GM19452 (cell line): ENCODE measurements at regions not wholly inside any gene's neighbourhood (a gene's known extent, or its start where the extent isn't known, plus 50 kb on each side); places are given as distances from the start of the nearest gene placed in this dataset.
"Not testable (repeated sequence)": the region's sequence is repeated elsewhere in the genome, so short reads cannot be mapped to it uniquely, and the experiment has no call there.

Source experiments
- ATAC-seq: cut with Tn5 transposase; IDR thresholded peaks from one replicate; pipeline ENCODE4 v1.9.1; 2021; ENCODE audit not compliant: unreplicated experiment

DNA sequence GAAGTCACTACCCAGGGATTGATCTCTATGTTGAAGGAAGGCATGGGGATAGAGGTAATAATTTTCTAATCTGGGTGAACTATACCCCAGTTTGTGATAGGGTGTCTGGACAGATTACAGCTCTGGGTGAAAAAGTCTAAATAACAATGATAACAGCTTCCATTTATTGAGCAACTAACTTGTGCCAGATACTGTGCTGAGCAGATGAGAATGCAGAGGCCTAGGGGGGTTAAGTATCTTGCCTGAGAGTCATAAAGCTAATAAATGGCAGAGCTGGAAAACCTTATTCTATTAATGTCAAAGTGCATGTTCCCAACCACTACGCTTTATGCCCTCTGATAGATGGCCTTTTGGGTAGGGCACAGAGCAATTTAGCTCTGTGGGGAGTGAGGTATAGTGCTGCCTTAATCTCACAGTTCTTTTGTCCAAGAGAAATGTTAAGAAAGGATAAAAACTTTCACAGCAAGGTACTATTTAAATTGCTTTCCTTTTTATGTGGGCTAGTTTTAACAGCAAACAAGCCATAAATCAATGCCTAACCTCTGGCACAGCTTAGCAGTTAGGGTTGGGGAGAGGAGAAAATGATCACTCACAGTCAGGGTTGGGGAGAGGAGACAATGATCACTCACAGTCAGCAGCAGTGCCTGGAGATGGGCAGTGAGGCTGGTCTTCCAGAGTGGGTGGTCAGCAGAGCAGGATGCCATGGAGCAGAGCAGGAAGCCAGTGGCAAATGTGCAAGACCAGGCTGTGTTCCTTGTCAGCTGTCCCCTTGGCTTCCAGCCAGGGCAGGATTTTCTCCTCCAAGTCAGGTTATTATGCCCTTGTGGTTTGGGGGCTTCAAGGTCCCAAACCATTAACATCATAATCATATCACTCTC is 187.0 kb downstream of the CARTPT start:
- no peak for ATAC-seq

DNA sequence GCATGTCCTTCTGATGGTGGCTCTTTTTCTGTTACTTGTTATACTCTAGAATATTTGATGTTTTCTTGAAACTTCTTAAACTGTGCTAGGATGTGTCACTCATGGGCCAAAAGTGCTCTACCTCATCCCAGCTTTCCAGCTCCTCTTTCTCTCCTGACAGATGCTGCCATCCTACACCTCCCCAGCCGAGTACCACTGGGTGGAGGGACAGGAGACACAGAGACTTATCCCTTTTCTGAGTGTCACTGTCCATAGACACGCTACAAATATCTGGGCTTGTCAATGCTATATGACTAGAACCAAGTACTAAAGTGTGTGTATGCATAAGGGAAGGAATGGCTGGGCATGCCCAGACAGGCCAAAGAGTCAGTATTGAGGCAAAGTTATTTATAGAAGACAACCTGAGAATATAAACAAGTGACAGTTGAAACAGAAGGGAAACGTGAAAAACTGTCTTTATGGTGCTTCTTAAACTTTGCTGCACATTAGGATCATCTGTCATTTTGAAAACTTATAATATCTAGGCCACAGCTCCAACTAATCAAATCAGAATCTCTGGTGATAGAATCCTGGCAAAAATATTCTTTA is 188.0 kb downstream of the CARTPT start:
- ATAC-seq: no peak

DNA sequence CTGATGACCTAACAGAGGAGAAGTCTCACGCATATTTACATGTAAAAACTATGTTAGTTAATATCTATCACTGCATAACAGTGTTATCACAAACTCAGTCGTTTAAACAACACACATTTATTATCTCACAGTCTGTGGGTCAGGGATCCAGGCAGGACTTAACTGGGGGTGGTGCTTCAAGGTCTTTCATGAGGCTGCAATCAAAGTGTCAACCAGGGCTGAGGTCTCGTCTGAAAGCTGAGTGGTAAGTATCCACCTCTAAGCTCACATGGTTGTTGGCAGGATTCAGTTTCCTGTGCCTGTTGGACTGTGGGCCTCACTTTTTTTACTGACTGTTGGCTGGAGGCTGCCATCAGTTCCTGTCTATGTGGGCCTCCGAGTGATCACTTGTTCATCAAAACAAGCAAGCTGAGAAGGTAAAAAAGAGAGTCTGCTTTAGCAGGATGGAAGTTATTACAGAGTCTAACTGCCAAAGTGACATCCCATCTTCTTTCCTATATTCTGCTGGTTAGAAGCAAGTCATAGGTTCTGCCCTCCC is 188.6 kb downstream of the CARTPT start:
- ATAC-seq: no peak

DNA sequence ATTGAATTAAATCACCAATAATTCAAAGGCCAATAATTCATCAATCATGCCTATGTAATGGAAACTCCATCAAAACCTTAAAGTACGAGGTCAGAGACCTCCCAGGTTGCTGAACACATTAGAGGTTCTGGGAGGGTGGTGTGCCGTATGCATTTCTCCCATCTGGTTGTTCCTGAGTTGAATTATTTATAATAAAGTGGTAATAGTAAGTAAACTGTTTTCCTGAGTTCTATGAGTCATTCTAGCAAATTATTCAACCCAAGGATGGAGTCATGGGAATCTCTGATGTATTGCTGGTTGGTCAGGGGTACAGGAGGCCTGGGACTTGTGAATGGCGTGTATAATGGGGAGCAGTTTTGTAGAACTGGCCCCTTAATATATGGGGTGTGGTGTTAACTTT is 191.7 kb downstream of the CARTPT start:
- ATAC-seq: no peak

DNA sequence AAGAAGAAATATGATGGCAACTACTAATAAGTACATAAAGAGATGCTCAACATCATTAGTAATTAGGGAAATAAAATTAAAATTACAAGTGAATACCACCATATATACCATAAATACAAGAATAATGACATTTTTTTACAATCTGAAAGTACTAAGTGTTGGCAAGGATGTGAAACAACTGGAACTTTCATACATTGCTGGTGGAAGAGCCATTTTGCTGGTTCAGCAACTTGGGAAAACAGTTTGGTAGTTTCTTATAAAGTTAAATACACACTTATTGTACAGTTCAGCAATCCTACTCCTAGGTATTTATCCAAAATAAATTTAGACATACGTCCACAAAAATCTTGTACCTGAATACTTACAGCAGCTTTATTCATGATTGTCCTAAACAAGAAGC is 192.9 kb downstream of the CARTPT start:
- ATAC-seq: no peak

DNA sequence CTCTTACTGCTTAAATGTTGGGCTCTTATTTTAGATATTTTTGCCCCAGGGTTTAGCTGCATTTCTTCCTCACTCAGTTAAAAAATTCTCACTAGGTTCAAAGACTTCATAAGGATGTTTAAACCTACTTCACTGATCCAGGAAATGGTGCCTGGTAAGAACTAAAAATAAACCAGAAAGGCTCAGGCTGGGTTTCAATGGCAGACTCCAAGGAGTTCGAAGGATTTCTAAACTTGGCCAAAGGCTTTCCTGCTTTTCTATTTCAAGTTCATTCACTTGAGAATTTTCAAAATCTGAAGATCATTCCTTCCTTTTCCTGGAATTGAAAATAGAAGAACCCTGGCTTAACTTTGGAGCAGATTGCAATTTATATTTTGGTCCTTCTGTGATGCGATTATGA is 193.0 kb upstream of the MAP1B start:
- no peak for ATAC-seq

DNA sequence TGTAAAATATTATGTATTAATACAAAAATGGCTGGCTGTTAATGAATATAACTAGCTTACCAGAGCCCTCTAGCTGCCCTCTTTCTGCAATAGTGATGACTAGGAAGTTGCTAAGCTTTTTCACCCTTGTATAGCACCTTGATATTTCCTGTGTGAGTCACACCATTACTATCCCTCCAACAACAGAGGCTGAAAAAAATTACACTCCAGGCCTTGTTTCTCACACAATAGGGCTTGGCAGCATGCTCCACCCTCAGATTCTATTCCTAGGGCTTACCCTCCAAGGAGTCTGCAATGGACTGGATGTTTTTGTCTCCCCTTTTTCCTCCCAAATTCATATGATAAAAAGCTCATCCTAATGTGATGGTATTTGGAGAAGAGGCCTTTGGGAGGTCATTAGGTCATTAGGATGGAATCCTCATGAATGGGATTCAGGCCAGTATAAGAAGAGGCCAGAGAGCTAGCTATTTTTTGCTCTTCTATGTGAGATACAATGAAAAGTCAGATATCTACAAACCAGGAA is 184.6 kb upstream of the MAP1B start:
- no peak for ATAC-seq

DNA sequence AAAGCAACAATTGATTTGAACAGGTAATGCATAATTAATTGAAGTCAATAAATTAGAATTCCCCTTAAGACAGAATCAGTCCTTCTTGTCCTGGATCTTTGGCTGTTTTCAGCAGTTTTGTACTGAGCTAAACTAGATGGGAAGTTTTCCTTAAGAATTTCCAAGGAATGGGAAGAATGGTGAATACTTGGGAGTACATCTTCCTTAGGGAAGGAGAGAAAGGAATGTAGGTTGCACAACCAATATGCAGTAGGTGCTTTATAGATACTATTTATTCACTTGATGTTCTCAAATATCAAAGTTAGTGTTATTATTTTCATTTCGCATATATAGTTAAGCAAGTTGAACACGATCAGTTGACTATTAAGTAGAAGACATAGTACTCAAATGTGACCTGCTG is 183.5 kb upstream of the MAP1B start:
- no peak for ATAC-seq

DNA sequence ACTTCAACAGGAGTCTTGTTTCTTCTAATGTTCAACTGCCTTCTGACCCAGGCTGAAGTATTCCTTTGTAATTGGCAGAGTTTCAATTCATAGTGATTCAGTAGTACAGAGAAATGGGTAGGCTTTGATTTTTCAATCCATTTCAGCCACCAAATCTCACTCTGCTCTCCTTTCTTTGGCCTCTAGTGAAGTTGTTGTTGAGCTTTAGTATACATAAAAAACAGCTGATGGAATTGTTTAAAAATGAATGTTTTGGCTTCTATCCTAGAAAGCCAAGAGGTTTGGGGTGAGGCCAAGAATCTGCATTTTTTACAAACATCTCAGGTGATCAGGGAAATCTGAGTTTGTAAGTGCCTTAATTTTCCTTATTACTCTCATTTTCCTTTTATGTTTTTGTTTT is 182.9 kb upstream of the MAP1B start:
- ATAC-seq: no peak

DNA sequence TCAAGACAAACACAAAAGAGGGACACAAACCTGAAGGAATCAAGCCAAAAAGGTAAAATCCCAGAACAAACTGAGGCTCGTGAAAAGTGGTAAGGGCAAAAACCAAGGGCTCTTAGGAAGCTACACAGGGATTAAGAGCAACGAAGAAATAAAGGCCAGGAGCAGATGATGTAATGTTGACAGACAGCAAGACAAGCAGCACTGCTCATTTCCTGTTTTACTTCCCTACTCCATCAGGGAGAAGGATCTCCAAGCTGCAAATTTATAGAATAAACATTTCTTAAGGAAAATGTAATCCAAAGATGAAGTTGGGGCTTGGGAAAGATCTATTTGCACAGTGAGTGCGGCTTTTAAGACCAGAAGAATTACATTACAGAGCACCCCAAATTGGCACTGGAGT is 182.3 kb upstream of the MAP1B start:
- no peak for ATAC-seq

DNA sequence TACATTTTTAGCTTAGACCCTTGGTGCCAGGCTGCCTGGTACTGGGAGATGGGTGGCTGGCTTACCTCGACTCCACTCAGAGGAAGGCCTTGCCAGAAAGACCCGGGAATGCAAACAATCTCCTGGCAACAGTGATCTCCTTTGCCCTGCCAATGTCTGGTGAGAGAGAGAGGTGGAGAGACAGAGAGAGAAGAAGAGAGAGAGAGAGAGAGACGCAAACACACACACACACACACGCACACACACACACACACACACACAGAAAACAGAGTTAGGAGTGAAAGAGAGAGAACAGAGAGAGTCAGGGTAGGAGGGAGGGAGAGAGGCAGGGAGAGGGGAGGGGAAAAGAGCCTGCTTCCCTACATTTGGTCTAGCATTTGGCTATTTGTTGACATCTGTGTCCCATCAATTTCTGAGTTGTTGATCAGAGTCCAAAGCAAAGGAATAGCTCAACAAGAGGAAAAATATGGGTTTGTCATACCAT is 181.6 kb upstream of the MAP1B start:
- ATAC-seq: no peak

DNA sequence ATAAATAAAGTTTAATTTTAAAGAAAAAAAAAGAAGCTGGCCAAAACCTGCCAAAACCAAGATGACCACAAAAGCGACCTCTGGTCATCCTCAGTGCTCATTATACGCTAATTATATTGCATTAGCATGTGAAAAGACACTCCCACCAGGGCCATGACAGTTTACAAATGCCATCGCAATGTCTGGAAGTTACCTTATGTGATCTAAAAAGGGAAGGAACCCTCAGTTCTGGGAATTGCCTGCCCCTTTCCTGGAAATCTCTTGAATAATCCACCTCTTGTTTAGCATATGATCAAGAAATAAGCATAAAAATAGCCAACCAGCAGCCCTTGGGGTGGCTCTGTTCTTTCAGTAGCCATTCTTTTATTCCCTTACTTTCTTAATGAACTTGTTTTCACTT is 178.3 kb upstream of the MAP1B start:
- no peak for ATAC-seq

DNA sequence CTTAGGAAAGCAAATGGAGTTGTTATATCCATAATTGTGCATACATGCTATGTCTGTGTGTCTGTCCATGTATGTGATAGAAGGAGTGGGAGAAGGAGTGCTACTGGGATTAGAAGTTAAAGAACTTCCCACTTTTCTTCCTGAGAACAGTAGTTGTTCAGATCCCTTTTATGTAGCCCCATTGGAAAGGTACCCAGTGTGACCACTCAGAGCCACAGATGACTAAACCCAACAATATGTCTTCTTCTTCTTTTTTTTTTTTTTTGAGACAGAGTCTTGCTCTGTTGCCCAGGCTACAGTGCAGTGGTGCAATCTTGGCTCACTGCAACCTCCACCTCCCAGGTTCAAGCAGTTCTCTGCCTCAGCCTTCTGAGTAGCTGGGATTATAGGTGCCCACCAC is 176.7 kb upstream of the MAP1B start:
- not testable (repeated sequence) for ATAC-seq

DNA sequence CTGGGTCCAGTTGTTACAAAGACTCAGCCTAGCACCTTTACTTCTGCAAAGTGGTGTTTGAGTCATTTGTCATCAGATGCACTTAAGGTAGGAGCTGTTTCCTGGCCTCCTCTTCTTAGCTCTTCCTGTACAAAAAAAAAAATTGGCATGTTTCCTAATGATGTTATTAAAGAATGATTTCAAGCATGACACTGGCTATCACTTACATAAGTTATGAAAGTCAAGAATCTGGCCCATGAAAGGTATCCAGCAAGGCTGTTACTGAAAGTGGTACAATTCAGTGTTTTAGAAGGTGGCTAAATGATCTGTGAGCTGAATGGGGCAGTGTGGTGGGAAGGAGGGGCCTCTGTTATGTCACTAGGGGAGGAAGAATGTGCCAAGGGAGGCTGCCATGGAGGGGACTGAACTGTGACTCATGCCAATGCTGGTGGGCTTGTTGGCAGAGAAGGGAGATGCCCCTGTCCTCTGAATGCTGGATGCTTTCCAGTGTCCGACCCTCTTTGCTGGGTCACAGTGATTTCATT is 175.1 kb upstream of the MAP1B start:
- ATAC-seq: no peak

DNA sequence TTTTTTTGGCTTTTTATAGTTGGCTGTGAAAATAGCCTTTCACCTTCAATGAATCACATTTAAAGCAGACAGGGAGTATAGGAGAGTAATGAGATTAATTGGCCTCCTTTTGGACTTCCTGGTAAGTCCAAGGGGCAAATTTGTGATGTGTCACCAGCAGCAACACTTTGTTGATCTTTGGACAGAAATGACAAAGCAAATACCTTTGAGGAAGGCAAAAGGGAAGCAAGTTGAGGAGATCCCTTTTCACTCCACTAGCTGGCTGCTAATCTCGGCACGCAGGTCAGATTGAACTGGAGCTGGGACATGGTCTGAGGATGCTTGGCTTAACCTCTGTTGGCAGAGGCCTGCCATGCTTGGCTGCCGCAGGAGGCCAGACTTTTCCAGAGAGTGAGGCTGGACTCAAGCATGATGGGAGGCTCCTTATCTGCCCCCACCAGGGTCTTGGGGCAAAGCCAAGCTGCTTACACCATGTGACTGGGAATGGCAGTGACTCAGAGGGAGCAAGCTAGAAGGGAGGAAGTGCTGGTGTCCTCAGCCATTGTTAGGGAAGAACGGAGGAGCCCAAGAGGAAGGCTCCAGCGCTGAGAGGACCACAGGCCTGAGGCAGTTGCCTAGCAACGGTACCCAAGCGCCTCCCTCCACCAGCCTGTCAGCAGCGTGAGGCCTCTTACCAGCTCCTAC is 174.5 kb upstream of the MAP1B start:
- no peak for ATAC-seq

DNA sequence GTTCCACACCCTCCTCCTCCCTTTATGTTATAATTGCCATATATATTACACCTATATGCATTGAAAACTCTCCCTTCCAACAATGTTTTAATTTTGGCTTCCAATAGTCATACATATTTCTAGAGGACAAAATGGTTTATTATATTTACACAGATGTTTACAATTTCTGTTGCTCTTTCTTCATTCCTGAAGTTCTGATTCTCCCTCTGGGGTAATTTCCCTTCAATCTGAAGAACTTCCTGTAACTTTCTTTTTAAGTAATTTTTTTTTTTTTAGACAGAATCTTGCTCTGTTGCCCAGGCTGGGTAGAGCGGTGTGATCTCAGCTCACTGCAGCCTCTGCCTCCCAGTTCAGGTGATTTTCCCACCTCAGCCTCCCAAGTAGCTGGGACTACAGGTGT is 173.0 kb upstream of the MAP1B start:
- ATAC-seq: no peak

DNA sequence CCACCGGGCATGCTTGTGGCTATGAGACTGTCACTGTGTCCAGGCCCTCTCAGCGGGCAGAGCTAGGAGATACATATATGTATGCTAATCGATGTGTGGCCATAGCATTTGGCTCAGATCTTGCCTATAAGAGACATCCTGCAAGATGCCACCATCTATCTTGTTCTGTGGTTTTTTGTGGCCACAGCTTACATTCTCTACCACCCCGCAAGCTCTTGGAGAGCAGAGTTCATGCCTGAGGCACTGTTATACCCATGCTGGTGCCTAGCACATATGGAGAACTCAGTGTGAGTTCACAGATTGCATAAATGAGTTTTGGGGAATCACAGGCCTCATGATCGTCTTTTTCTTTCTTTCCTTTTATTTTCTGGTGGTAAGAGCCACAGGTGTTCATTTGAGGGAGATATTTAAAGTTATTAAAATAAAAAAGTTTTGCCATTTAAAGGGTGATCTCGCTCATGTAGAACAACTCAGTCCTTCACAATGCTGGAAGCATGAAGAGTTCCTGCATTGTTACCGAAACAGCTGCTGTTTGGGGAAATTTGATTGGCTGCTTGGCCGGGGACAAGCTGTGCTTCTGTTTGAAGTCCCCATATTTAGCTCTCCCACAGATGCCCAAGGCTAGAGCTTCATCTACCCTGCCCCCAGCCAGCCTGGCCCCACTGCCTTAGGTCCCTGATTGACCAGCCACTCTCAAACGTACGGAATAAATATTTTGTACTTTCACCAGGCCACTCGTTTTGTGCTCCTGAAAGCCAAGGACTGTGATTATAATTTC is 169.2 kb upstream of the MAP1B start:
- no peak for ATAC-seq

DNA sequence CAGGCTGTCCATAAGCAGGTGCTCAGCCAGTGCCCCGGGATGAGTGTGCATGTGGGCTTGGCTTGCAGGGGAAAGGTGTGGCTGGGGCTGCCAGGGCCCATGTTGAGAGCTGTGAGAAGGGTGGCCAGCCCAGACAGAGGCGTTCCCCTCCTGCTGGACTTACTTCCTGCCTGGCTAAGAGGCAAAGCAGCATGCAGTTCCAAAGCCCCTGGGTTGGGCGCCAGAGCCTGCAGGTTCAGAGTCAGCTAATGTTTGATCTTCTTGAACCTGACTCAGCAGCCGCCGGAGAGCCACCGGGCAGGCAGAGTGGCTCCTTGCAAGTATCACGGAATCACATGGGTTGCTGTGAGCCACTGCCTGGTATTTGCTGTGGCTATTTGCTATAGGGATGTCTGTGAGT is 168.4 kb upstream of the MAP1B start:
- ATAC-seq: no peak

DNA sequence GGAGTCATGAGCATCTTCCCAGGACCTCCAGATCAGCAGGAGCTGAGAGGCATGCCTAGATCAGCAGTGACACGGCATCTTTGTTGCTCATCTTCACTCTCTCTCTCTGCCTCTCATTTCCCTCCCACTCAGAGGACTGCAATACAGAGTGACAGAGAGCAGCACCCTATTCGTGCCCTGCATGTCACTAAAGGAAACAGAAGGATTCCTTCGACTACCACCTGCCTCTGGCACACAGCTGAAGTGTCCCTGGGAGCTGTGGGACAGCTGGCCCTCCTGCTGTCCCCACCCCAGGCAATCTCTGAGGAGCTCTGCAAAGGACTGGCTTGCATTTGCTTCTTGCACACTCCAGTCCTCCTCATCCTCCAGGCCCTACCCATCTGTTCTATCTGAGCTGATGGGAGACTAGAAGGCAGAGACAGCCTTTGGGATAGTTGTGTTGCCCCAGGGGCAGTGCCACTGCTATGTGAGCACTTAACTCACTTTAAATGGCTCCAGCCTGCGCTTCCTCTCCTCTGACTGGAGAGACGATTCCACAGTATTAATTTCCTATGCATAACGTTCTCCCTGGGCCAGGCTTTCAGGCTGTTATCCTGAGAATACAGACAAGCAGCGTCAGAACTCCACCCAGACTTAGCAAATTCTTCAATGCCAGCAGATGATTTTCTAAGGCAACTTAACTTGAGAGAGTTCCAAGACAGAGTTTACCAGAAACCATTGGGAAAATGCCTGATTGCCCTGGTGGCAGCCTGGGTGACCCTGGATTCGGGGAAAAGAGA is 167.6 kb upstream of the MAP1B start:
- ATAC-seq: no peak

DNA sequence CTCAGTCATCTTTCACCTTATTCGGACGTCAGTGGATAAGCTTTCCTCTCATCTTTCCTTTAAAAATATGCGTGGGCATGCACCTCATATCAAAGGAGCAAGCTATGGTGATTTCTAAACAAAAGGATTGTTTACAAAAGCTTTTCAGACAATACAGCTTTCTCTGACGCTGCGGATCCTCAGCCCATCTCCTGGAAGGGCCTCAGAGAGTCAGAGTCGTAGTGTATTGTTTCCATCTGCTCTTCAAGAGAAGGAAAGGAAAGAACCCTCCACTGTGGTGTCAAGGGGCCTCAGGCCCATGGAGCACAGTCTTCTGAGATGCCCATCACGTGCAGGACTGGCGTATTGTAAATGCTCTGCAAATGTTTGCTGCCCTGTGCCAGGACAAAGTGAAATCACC is 163.4 kb upstream of the MAP1B start:
- ATAC-seq: no peak
